ENCODE measurements at regions not wholly inside any gene's neighbourhood (a gene's known extent, or its start where the extent isn't known, plus 50 kb on each side); places are given as distances from the start of the nearest gene placed in this dataset.

GRCh38 chr2:180291060-180291459 lies 284.0 kb upstream of the CWC22 start:
- no peak for TF ChIP-seq CTCF (IDR thresholded peaks at IDR 0.05)
- no peak for TF ChIP-seq POLR2A (IDR thresholded peaks at IDR 0.05)
